ENCODE measurements at regions not wholly inside any gene's neighbourhood (a gene's known extent, or its start where the extent isn't known, plus 50 kb on each side); places are given as distances from the start of the nearest gene placed in this dataset.
"Not testable (repeated sequence)": the region's sequence is repeated elsewhere in the genome, so short reads cannot be mapped to it uniquely, and the experiment has no call there.

GRCh38 chr9:31671011-31671410, 713.4 kb upstream of the ACO1 start:
- DNase-seq (ENCODE audit: low spot score), result no peak

DNA sequence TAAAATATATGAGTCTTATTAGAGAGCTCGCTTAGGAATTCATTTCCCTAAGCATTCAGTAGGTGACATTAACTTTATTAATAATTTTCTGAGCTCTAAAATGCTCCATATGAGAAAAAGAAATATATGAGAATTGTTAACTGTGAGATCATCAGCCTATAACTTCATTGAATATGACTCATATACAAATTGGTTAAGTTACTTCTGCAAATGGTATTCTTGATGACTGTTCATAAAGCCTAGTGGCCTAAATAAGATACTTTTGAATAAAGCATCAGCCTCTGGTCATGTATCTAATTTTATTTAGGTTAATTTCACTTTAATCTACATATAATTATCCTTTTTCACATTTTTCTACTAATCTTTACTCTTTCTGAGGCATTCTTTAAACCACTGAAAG, 710.2 kb upstream of the ACO1 start:
- no peak for DNase-seq (ENCODE audit: low spot score)

GRCh38 chr9:31677415-31677814, 707.0 kb upstream of the ACO1 start:
- no peak for DNase-seq (ENCODE audit: low spot score)

DNA sequence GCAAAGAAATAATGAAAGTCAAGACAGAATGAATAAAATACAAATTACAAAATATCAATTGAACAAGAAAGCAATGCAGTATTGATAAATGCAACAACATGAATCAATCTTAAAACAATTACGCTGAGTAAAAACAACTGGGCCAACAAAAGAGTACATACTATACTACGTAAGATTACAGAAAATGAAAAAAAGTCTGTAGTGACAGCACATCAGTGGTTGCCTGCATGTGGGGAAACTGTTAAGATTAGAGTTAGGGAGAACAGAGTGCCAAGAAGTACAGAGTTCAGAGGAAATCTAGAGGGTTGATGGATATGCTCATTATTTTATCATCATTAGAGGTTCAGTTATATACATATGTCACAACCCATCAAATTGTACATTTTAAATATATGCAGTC, 706.6 kb upstream of the ACO1 start:
- no peak for DNase-seq (ENCODE audit: low spot score)

DNA sequence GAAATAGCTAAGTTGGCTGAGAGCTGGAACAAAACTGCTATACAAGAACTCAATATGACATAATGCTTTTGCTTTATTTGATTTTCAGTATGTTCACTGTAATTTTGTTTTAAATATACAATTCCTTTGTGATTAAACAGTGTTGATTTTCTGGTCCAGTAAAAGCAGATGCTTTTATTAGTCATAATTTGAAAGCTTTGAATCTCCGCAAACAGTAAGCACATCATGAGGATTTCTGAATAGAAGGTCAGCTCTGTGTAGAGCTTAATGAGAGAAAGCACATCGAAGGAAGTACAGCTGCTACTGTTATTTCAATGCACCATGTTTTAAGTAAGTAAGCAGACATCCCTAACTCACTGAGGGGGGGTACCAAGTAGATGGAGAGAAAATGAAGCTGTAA, 701.3 kb upstream of the ACO1 start:
- DNase-seq (ENCODE audit: low spot score), result no peak

- no peak for DNase-seq (ENCODE audit: low spot score)
These were observed 686.5 kb upstream of the ACO1 start for GRCh38 chr9:31697956-31698355.

- no peak for DNase-seq (ENCODE audit: low spot score)
These were observed 684.6 kb upstream of the ACO1 start for GRCh38 chr9:31699836-31700235.

GRCh38 chr9:31700252-31701045, 684.0 kb upstream of the ACO1 start:
- DNase-seq (ENCODE audit: low spot score), result no peak

- DNase-seq (ENCODE audit: low spot score), result no peak
These were observed 681.5 kb upstream of the ACO1 start for GRCh38 chr9:31702957-31703356.

GRCh38 chr9:31715250-31715649, 669.2 kb upstream of the ACO1 start:
- no peak for DNase-seq (ENCODE audit: low spot score)

DNA sequence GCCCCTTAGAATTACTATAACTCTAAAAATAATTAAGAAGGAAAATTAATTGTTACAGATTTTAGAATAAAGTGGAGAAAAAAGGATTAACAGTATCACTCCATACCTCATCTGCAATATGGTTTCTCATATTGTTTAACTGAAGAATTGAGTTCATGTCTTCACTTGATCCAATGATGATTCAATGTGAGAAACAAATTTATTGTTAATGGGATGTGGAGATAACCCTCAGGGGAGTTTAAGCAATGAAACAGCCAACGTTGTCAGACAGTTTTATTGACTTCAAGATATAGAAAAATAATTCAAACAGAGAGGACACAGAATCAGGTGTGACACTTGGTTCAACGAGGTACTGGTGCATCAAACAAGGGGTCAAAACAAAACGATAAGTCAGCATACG, 665.2 kb upstream of the ACO1 start:
- no peak for DNase-seq (ENCODE audit: low spot score)

DNA sequence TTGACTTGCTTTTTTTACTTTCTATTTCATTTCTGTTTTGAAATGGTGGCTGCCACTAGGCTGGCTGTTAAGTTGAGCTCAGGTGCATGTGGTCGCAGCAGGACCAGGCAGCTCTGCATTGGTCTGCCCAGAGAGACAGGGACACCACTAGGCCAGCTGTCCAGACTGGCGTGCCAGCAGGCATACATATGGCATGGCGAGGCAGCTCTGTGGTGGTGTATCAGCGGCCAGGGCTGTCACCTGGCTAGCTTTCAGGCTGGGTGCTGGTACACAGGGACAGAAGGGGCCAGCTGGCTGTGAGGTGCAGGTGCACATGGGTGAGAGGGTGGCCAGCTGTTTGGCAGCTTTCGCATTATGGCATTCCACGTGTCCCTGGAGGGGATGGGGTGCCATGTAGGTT, 654.0 kb upstream of the ACO1 start:
- DNase-seq (ENCODE audit: low spot score), result no peak

GRCh38 chr9:31733166-31733565, 651.3 kb upstream of the ACO1 start:
- no peak for DNase-seq (ENCODE audit: low spot score)

DNA sequence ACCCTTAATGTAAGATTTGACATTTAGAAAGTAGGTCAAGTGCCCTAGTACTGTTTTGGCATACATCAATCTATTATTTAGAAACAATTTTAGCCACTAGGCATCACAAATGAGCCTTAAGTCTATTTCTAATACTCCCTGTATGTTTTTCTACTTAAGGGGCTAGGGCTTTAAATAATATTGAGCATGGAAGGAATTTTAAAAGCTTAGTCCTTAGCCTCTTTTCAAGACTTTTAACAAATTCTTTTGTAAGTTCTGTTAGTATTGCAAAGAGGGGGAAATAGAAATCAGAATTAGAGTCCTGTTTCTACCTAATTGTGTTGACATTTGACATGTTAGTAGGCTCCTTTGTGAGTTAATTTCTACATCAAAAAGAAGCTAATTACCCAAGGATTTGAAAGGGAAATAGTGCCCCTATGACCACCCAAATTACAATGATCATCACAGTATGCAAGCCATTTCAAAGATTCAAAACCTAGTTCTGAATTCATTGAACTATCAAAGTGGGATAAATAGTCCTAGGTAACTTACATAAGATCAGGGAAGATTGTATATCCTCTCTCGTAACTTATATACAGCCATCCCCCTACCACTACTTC, 647.8 kb upstream of the ACO1 start:
- DNase-seq (ENCODE audit: low spot score), result no peak

DNA sequence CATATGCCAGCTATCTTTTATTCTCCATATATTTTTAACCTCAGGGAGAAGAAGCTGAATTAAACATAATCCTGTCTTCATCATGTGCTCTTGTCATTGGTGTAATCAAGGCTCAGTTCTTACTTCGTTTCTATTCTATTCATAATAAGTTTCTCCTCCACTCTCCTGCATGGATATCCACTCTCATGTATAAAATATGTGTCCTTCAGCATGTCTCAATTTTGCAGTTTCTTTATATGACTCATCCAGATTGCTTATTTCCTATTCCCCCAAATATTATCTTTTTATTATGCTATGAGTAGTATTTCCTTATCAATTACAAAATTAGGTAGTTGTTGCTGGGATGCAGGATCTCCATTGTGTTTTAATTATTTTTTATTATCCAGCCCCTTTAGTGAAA, 643.7 kb upstream of the ACO1 start:
- DNase-seq (ENCODE audit: low spot score), result no peak

DNA sequence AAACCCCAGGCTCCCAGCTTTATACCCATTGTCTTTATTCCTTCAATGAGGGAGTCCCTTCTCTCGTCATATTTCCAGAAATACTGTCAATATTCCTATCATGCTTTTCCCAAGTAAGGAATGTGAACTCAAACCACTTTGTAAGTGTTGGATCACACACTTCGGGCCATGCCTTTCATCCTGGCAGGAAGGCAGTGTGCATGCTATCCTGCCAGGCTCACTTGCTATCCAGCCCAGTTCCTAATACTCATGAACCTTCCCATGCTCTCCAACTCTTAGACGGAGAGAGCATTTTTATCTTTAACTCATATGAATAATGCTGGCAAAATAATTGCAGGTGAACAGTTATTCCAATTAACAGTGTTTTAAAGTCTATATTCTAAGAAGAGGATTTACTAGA, 639.9 kb upstream of the ACO1 start:
- no peak for DNase-seq (ENCODE audit: low spot score)

DNA sequence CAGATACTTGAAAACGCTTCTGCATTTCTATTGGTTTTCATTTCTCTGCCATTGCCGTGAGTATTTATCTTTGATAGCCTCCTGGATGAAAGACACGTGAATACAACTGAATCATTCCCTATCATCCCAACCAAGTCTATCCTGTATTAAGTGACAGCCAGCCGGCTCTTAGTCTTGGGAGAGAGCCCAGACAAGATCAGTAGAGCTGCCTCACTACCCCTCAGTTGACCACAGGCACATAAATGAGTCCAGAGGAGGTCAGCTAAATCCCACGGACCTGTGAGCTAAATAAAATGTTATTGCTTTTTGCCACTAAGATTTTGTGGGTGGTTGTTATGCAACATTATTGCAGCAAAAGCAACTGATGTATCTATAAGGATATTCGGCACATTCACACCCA, 639.0 kb upstream of the ACO1 start:
- no peak for DNase-seq (ENCODE audit: low spot score)

- no peak for DNase-seq (ENCODE audit: low spot score)
These were observed 638.6 kb upstream of the ACO1 start for GRCh38 chr9:31745886-31746285.

DNA sequence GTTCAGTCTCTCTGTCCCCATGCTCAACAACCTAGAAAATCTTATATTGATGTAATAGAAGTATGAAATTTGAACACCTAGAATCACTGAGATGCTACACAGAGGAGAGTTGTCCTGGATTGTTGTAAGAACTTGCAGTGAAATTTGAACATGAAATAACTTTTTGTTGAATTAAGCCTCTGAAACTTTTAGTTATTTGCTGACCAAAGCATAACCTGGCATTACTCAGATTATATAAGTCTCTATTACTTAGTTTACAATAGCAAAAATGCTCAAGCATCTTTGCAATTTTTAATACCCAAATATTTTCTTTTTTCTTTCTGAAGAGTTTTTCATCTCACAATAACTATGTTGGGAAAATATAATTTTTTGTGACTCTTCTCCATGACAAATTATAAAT, 630.7 kb upstream of the ACO1 start:
- DNase-seq (ENCODE audit: low spot score), result no peak

DNA sequence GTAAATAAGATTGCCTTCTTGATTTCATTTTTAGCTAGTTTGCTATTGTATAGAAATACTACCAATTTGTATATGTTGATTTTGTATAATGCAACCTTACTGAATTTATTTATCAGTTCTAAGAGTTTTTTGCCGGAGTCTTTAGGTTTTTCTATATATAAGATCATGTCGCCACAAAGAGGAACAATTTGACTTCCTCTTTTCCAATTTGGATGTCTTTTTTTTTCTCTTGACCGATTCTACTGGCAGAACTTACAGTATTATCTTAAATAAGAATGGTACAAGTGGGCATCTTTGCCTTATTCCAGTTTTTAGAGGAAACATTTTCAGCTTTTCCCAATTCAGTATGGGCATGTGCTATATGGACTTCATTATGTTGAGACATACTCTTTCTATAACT, 624.7 kb upstream of the ACO1 start:
- no peak for DNase-seq (ENCODE audit: low spot score)

DNA sequence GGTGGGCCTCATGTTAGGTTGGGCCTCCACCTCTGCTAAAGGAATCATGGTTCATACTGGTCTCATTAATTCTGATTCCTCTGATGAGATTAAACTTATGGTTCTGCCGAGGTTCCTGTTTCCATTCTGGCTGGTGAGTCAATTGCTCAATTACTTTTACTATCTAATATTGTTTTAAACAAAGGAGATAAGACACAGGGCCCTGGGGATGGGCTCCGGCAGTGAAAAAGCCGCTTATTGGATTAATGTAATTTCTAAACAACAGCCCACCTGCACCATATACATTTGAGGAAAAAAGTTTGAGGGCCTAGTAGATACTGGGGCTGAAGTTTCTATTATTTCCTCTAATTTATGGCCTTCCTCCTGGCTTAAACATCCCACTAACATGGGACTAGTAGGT, 610.4 kb upstream of the ACO1 start:
- not testable (repeated sequence) for DNase-seq (ENCODE audit: low spot score)

DNA sequence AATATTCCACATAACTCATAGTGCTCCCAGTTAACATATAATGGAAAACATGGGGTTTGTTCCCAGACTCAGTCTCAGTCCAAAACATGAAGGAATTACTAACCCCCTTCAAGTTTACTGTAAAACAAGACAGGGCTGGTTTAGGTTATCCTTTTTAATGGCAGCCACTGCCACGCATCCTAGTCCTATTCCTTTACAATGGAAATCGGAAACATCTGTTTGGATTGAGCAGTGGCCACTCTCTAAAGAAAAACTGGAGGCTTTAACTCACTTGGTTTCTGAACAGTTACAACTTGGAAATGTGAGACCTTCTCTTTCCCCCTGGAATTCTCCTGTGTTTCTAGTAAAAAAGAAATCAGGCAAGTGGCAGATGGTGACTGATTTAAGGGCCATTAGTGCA, 609.9 kb upstream of the ACO1 start:
- DNase-seq (ENCODE audit: low spot score), result no peak

DNA sequence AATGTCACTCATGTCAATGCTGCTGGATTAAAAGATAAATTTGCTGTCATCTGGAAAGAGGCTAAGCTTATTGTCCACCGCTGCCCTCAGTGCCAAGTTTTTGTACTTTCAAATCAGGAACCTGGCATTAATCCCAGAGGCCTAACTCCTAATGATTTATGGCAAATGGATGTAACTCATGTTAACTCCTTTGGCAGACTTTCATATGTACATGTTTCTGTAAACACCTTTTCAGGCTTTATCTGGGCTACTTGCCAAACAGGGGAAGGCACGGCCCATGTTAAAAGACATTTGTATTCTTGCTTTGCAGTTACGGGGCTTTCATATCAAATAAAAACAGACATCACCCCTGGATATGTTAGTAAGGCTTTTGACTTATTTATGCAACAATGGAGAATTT, 608.0 kb upstream of the ACO1 start:
- DNase-seq (ENCODE audit: low spot score), result no peak

DNA sequence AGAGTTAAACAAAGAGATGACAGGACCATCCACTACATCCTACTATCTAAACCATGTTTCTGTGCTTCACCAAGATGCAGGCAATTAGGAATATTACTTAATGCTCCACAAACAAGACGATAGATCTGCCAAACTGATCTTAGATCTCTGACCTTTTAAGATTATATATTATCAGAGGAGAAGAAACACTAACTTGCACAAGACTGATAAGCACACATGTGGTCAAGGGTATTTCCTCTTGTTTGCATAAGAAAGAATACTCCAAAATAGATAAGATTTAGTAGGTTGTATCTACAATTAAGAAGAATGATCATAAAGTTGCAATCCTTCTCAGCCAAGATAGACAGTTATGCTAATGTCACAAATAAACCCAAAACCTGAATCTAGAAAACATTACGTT, 601.0 kb upstream of the ACO1 start:
- no peak for DNase-seq (ENCODE audit: low spot score)

All from left forelimb (tissue), 1 donor.